ENCODE measurements at regions not wholly inside any gene's neighbourhood (a gene's known extent, or its start where the extent isn't known, plus 50 kb on each side); places are given as distances from the start of the nearest gene placed in this dataset.

- TF ChIP-seq CREB5 (CRISPR knock-in tag; IDR thresholded peaks at IDR 0.05) (no peak), FOSL1 (tag; conservative IDR thresholded peaks at IDR 0.05) (peak; percentile 35; the same call in 1 of the 2 replicates), IRF1 (CRISPR knock-in tag; IDR thresholded peaks at IDR 0.05; ENCODE audit: borderline replicate concordance) (no peak), CREB3 (tag; conservative IDR thresholded peaks at IDR 0.05; ENCODE audit: low read depth) (0 out of 2 replicates have a peak, but pooled peaks have one; percentile 38), TEAD2 (tag; IDR thresholded peaks at IDR 0.05) (no peak), NR1H2 (CRISPR knock-in tag; IDR thresholded peaks at IDR 0.05) (no peak), NFIC (IDR thresholded peaks at IDR 0.05) (no peak), ZNF696 (CRISPR knock-in tag; conservative IDR thresholded peaks at IDR 0.05) (no peak)
Observed at GRCh38 chr11:47924184-47924691, 56.1 kb upstream of the PTPRJ start (continued).

Data from K562 (cell line).